Sigmoid colon (tissue), 4 donors: ENCODE measurements at regions not wholly inside any gene's neighbourhood (a gene's known extent, or its start where the extent isn't known, plus 50 kb on each side); places are given as distances from the start of the nearest gene placed in this dataset.

ENCODE experiments used
- POLR2AphosphoS5 ChIP-seq, 4 donors: sonication (generic); formaldehyde crosslinking; IDR thresholded peaks; one replicate each; pipeline ENCODE4 v1.6.1; 2017; ENCODE audit warnings: antibody characterized with exemption in 4 of 4
- TF ChIP-seq, protein P1 (sequence below), 4 experiments: fragments of 450-650 bp in 3 of 4; fragments of 200-600 bp in 1 of 4; IDR thresholded peaks; one replicate each; pipeline ENCODE4 v1.5.1; 2016 to 2019; ENCODE audit warnings: antibody characterized with exemption in 4 of 4, mild to moderate bottlenecking in 3 of 4, moderate library complexity in 2 of 4

DNA sequence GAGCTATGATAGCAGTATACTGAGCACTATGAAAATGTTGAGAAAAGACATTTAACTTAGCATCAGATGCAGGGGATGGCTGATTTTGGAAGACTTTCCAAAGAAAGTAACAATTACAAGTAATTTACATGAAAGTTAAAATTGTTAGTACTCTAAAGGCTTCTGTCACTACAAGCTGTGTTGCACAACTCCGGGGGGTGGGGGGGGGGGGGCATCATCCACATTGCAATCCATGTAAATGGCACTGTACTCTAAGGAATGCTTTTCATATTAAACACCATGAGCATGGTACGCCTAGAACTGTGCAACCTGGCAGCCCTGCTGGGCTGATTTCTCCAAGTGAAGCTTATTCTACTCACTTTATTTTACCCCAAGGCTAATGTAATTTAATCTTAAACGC lies 363.4 kb downstream of the TMA16 start:
- TF ChIP-seq POLR2AphosphoS5 (IDR thresholded peaks at IDR 0.05) = no peak
- TF ChIP-seq, protein P1, sequence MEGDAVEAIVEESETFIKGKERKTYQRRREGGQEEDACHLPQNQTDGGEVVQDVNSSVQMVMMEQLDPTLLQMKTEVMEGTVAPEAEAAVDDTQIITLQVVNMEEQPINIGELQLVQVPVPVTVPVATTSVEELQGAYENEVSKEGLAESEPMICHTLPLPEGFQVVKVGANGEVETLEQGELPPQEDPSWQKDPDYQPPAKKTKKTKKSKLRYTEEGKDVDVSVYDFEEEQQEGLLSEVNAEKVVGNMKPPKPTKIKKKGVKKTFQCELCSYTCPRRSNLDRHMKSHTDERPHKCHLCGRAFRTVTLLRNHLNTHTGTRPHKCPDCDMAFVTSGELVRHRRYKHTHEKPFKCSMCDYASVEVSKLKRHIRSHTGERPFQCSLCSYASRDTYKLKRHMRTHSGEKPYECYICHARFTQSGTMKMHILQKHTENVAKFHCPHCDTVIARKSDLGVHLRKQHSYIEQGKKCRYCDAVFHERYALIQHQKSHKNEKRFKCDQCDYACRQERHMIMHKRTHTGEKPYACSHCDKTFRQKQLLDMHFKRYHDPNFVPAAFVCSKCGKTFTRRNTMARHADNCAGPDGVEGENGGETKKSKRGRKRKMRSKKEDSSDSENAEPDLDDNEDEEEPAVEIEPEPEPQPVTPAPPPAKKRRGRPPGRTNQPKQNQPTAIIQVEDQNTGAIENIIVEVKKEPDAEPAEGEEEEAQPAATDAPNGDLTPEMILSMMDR (IDR thresholded peaks at IDR 0.05) = no peak
